GM19035 (cell line): ENCODE measurements at regions not wholly inside any gene's neighbourhood (a gene's known extent, or its start where the extent isn't known, plus 50 kb on each side); places are given as distances from the start of the nearest gene placed in this dataset.

Experiments
- ATAC-seq: cut with Tn5 transposase; IDR thresholded peaks from one replicate; pipeline ENCODE4 v1.9.1; 2021; ENCODE audit not compliant: unreplicated experiment

DNA sequence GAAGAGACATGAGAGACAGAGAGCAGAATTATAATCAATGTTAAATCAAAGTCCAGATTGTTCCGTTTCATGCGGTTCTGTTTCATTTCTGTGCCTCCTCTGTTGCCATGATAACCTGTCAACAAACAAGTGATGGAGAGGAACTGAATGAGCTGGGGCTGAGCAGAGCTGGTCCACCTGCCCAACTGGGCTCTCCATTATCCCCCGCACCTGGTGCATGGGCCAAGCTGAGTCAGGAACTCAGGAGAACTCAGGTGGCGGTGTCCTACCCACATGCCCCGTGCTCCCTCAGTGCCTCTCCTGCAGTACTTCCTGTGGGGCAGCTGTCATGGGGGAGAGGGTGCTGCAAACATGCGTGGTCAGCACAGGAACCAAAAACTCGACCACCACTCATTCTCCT, 178.8 kb downstream of the TTC32 start:
- no peak for ATAC-seq

DNA sequence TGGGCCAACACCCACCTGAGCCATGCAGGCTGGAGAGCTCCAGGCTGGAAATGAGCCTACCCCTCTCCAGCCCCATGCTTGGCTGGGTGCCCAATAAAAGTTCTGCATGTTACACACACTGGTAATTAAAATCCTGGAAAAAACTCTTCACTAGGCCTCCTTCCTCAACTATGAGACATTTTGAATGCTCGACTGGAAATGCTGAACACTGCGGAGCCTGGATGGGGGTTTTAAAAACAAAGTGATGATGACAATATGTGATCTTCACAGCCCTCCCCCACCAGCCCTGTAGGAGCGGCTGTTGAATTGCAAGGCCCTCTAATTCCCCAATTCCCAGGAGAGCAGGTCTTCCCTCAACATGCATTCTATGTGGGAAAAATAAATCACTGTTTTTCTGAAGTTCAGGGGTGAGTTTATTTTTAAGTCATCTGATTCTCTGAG, 179.2 kb downstream of the TTC32 start:
- ATAC-seq, result no peak

DNA sequence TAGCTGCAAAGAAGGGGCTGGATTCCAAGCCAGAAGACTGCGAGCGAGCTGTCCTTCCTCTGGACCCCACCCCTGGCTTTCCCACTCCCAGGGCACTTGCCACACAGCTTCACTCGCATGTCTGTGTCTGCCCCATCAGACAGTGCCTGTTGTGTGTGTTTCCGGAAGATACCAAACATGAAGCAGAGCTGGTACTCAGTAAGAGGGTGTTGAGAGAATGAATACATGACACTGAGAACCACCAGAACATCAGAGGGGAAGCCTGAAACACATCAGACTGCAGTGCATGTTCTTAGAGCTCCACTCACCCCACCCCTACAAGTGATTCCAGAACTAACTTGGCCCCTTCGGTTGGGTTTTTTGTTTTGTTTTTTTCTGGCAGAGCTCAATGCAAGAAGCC, 181.5 kb downstream of the TTC32 start:
- no peak for ATAC-seq

DNA sequence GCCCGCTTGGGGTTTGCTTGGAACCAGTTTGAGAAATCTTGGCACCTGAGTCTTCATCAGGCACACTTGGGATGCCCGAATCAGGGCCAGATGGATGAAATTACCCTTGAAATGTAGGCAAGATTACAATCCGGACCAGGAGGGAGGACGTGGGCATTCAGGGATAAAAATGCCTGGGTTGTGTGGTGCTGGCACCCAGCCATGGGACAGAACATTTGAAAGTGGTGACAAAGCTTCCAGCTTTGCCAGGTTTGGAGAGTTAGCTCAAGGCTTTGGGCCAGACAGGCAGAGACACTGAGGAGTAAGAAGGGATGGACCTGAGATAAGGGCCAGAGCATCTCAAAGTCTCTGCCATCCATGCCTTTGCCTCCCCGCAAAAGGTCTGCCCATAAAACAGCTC, 182.2 kb downstream of the TTC32 start:
- ATAC-seq, result no peak

DNA sequence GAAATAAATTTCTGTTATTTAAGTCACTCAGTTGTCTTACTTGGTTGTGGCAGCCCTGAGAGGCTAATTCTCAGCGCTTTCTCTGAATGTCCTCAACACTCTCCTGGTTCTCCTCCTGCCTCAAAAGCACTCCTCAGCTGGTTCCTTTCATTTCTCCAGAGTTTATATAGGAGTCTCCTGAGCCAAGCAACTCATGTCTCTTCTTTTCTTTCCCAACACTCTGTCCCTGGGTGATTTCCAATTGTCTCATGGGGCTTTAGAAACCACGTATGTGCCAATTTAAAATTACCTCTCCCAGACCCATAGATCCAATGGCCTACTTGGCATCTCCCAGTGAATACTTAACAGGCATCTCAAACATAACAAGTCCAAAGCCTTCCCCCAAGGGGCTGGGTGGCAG, 184.3 kb downstream of the TTC32 start:
- no peak for ATAC-seq

DNA sequence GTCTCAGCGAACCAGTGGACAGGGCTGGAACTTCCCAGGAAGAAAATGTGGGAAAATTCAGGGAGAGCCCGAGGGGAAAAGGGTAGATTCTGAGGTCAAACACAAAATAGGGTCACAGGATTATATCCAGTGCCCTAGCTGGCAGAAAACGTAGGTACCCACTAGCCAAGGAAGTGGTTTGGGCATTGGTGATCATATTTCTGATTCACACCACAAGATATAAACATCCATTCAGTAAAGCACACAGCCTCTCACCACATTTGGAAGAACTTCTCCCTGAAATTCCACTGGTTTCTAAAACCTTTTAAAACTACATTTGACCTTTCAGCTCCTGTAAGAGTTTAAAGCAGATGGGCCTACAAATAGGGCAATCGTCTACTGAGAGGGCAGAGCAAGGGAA, 186.9 kb downstream of the TTC32 start:
- ATAC-seq, result no peak

DNA sequence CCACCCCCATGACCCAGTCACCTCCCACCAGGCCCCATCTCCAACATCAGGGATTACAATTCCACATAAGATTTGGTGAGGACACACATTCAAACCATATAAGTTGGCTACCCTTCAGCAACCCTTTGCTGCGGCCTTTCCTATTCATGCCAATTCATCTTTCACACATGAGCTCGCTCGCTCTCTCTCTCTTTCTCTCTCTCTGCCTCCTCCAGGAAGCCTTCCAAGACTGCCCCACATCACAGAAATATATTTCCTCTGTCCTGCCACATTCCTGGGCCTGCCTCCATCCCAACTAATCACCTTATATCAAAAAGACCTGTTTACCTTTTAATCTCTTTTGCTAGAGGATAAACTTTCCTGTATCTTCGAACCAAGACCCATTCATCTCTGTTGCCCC, 188.9 kb downstream of the TTC32 start:
- no peak for ATAC-seq

DNA sequence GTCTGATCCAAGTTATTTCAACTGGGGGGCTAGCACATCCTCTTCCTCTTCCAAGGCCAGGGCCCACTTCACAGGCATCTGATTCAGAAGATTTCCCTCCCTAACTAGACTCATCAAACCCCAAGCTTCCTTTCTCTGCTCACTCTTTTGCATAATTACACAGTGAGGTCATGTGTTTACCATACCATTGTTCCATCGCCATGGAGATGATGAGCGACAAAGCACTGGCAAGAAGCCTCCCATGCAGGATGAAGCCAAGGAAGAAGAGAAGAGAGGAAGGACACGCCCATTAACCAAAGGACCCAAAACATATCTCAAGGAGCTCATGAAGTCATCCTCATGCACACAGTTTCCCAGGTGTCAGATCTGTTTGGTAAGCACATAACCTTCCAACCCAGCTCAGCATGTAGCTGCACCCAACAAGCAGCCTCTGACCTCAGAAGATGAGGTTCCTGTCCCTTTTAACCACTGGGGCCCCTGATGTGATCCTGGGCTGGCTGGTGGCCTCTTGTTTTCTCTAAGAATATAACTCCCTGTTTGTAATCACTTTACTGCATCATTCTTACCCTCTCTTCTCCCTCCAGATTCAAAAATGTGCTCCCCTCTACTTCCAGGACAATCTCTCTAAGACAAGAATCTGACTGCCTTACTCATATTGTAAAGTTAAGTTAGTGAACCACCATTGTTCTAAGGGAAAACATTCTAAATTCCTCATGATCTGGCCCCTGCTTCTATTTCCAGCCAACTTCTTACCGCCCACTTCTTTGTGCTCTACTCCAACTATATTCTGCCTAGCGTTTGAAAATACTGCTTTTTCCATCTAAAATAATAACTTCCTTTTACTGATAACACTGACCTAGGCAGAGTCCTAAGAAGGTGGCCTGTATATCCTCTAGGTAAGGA, 190.1 kb downstream of the TTC32 start:
- ATAC-seq, result no peak

DNA sequence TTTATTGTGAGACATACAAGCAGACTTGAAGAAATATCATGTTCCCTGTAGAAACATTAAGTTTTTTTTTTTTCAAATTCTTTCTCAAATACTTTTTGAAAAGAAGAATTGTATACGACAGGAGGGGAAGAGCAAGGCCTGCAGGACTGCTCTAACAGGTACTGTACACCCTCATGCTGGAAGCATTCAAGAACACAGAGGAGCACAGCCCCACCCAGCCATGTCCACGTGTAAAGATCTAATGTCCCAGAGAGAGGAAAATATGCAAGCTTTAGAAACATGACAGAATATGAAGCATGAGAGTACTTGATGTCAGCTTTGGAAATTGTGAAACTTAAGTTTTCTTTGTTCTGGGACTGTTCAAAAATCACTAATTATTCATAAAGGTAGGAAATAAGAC, 191.6 kb downstream of the TTC32 start:
- ATAC-seq, result no peak

DNA sequence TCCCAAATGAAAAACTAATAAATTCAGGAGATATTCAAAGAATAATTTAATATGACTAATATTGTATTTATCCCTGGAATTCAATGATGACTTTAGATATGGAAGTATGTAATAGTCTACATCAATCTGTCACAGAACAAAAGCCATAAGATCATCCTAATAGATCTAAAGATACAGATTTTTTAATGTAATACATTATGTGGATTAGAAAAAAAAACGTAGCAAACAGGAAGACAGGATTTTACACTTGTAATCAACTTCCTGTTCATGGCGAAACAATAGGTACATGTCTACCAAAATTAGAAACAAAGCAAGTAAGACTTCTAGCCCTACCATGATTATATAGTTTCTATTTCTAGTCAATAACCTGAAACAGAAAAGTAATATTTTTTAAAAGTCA, 192.2 kb downstream of the TTC32 start:
- ATAC-seq, result no peak

DNA sequence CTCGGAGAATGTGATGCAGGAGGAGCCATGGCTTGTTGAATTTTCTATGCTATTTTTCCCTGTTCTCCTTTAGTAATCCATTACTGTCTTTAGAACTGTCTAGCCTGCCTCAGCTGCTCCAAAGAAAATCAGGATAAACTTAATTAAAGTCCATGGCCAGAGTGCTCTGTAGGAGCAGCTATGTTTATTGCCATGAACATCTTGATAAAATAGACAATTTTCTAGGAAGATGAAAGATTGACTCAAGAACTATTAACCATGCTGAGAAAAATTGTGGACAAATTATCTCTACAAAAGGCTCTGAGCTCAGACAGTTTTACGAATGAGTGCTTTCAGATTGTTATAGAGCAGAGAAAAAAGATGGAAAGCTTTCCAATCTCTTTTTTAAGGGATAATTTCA, 193.0 kb downstream of the TTC32 start:
- no peak for ATAC-seq

DNA sequence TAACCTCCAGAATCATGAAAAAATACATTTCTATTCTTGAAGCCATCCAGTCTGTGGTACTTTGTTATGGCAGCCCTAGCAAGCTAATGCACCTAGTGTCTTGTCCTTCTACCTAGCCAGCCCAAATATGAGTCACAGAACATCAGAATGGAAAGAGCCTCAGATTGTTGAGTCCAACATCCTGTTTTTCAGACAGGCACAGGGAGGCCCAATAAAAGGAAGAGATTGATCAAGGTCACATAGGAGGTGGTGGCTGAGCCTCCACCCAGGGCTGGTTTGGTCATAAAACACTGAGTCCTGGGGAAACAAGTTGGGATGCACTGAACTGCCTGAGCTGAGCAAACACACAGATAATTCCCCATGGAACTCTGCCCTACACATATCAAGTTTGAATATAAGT, 195.5 kb downstream of the TTC32 start:
- no peak for ATAC-seq

DNA sequence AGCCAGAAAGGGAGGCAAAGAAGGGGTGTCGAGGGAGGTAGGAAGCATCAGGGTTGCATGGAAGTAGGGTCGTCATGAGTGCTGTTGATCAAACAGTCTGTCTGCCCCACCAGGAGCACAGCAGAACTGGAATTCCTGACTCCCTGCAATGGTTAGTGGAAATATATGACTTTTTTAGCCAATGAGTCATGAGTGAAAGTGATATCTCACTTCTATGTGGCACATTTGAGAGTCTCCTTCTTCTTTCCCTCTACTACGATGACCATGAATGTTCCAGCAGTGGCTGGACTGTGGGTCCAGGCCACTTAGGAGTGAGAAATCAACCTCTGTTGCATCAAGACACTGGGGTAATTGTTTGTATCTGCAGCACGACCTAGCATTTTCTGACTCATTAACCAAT, 199.5 kb downstream of the TTC32 start:
- no peak for ATAC-seq

DNA sequence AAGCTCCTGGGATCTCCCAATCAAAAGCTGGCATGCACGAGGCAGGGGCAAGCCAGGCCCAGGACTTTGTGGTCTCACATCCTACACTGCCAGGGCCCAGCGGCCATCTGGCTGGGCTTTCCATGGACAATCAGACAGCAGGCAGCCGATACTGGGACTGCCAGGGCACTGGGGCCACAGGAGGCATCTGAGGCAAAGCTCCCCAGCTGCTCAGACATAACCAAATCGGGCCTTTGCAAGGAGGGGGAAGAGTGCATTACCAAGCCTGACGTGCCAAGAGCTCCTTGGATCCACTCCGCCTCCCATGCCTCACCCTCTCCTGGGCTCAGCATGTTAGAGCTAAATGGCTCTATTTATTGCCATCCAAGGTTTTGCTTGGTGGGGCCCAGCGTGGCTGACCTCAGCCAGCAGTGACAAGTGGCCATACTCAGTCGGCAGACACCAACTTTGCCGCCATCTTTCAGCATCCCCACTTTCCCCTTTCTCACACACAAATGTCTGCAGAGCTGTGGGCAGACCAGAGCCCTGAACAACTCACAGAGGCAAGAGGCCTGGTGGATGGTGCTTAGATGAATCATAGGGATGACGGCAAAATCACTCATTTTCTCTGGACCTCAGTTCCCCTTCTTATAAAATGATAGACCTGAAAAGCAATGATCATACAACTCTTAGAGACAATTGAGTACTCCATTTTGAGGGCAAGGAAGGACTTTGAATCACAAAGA, 200.8 kb downstream of the TTC32 start:
- ATAC-seq, result no peak

DNA sequence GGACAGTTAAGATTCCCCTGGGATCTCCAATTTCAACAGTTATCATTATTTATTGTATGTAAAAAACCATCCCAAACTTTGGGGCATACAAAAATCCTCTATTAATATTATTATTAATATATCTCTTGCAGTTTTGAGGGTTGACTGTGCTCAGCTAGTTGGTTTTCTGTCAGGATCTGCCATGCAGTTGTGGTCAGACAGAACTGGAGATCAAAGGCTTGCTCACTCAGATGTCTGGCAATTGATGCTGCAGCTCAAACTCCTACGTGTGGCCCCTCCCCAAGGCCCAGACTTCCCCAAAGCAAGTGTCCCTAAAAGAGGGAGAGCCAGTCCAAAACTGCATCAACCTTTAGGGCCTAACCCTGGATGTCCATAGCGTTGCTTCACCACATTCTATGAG, 204.7 kb downstream of the TTC32 start:
- ATAC-seq, result no peak

DNA sequence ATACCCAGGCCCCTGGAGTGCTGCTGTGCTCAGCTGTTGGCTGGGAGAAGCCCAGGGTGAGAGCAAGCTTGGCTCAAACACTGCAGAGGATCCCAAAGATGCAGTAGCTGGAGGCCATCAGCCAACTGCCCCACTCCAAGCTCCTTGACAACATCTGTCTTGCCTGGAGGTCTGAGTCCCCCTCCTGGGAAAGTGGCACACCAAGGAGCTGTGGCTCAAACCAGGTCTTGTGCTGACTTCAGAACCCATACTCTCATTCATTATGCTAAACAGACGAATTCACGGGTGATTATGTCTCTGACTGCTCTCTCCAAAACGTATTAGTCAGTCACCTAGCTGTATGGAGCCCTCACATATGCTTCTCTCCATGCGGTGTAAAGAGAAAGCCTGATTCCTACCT, 206.1 kb downstream of the TTC32 start:
- ATAC-seq, result no peak

DNA sequence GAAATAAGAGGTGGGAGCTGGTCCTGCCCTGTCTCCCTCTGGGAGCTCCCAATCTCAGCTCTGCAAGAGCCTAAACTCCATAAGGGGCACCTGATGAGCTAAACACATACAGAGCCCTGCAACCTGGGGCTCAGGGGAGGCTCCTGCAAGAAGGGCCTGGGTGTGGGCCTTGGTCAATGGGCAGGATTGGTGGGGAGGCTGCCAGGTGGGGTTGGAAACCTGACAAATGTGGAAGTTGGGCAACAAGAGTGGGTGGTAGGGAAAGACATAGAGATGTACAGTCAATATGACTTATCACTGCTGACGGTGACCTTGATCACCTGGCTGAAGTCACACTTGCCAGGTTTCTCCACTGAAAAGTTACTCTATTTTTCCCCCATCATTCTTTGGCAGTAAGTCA, 209.9 kb downstream of the TTC32 start:
- ATAC-seq, result no peak

DNA sequence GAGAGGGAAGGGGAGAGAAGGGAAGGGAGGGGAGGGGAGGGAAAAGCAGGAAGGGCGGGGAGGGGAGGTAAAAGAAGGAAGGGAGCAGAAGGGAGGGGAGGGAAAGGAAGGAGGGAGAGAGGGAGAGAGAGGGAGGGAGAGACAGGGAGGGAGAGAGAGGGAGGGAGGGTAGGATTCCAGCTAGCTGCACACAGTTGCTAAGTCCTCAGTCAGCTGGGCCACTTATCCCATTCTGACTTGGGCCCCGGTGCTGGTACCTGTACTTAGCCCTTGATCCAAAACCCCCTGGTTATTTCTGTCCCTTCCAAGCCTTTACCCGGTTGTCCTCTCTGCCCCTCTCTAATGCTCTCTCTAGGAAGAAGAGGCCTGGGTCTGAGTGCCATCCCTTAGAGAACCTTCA, 211.4 kb downstream of the TTC32 start:
- no peak for ATAC-seq

DNA sequence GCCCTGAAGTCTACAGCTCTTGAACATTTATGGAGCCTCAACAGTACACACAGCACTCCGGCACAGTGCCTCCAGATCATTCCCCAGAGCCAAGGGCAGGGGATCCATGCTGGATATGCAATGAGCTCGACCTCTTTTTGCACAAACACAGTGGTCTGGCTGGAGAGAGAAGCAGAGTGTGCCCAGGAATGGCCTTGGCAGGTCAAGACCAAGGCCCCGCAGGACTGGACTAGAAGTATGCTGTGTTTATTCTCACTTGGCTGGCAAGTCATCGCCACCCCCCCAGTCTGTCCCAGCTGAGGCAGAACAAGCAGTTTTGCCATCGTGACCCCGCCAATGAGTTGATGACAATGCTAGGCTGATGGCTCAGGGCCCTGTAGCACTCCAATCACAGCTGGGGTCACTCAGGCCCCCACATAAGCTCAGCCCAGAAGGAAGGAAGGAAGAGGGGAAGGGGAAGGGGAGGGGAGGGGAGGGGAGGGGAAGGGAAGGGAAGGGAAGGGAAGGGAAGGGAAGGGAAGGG, 212.1 kb downstream of the TTC32 start:
- no peak for ATAC-seq

DNA sequence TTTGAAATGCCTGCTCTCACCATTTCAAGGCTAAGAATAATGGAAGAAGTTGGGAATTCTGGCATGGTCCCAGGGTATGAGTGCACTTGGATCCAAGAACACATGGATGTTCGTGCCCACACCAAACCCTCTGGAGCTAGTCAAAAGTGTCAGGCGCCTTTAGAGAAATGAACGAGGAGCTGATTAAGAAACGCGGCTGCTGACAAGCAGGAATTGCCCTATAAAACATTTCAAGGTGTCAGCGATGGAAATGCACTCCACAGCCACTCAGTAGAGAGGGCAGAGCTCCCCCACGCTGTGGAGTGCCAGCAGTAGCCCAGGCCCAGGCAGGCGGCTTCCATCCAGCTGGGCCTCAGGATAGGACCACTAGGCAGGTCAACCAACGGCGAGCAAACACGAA, 213.7 kb downstream of the TTC32 start:
- ATAC-seq, result no peak

DNA sequence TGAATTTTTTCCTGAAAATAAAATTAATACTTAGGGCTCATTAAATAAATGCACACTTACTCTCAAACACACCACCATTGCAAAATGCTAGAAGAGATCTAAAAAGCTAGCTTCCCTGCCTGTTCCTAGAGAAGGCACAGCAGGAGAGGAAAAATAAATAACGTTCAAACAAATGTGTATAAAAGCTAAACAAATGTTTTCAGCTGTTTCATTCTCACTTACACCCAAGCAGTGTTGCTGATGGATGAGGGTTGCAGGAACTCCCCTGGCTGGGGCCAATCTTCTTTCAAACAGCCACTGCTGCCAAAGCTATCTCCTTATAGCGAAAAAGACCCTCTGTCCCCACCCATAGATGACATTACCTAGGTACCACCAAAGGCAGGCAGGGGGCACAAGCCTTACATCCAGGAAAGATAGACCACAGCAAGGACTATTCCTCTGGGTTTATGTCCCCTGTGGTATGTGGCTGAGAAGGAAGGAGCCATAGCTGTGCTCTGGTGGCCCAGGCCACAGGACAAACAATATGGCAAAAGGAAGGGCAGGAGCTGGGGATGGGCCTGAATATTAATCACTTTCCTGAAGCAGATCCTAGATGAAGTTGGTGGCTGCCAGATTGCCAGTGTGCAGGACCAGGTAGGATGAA, 214.6 kb downstream of the TTC32 start:
- ATAC-seq, result no peak

DNA sequence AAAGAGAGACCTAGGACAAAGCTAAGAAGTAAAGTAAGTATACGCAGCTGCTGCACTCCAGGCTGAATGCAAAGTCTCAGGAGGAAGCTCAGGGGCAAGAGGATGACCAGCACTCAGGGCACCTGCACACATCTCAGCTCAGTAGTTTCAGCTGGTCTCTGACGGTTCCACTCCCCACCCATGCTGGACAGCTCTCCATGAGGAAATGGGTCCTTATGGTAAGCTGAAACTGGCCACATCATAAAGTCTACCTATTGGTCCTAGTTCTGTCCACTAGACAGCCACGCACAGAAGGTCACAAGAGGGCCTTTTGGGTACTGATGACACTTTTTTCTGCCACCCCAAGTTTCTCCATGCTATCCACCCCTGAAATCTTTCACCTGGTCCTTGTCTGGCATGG, 215.3 kb downstream of the TTC32 start:
- no peak for ATAC-seq
